HG03135 (cell line): ENCODE measurements at regions not wholly inside any gene's neighbourhood (a gene's known extent, or its start where the extent isn't known, plus 50 kb on each side); places are given as distances from the start of the nearest gene placed in this dataset.
"Not testable (repeated sequence)": the region's sequence is repeated elsewhere in the genome, so short reads cannot be mapped to it uniquely, and the experiment has no call there.

ENCODE experiments used
- ATAC-seq: cut with Tn5 transposase; IDR thresholded peaks from one replicate; pipeline ENCODE4 v1.9.1; 2021; ENCODE audit warnings: mild to moderate bottlenecking, moderate library complexity; ENCODE audit not compliant: unreplicated experiment

- ATAC-seq, result not testable (repeated sequence)
These were observed 144.6 kb upstream of the DUSP22 start for GRCh38 chr6:147651-148050.

DNA sequence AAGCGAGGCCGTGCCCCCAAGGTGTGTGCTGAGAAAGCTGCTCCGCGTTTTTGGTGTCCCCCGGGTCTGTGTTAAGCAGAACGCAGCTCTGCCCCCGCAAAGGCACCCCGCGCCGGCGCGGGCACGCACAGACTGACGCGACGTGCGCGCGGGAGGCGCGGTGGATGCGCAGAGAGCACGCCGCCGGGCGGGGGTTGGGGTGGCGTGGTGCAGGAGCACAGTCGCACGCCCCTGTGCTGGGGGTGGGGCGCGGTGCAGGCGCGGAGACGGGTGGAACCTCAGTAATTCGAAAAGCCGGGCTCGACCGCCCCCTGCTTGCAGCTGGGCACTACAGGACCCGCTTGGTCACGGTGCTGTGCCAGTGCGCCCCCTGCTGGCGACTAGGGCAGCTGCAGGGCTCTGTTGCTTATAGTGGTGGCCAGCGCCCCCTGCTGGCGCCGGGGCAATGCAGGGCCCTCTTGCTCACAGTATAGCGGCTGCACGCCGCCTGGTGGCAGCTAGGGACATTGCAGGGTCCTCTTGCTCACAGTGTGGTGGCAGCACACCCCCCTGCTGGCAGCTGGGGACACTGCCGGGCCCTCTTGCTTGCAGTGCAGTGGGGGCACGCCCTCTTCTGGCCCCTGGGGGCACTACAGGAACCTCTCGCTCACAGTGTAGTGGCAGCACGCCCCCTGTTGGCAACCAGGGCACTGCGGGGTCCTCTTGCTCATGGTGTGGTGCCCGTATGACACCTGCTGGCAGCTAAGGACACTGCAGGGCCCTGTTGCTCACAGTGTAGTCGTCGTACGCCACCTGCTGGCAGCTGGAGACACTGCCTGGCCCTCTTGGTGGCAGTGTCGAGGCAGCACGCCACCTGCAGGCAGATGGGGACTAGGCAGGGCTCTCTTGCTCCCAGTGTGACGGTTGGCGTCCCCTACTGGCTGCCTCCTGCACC, 144.0 kb upstream of the DUSP22 start:
- peak; percentile 94 for ATAC-seq

DNA sequence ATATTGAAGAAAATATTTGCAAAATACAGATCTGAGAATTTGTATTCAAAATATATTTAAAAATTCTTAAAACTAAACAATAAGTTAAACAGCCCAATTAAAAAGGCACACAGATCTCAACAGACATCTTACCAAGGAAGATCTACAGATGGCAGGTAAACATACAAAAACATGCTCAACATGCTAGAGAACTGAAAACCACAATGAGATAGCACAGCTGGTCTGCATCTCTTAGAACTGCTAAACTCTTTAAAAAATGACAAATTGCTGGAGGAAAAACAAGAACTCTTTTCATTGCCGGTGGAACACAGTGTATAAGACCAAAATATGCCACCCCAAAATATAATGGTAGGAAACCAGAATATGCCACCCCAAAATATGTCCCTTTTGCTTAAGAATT, 142.1 kb upstream of the DUSP22 start:
- not testable (repeated sequence) for ATAC-seq

- not testable (repeated sequence) for ATAC-seq
These were observed 139.9 kb upstream of the DUSP22 start for GRCh38 chr6:152436-152835.

GRCh38 chr6:153026-153425, 139.3 kb upstream of the DUSP22 start:
- not testable (repeated sequence) for ATAC-seq

DNA sequence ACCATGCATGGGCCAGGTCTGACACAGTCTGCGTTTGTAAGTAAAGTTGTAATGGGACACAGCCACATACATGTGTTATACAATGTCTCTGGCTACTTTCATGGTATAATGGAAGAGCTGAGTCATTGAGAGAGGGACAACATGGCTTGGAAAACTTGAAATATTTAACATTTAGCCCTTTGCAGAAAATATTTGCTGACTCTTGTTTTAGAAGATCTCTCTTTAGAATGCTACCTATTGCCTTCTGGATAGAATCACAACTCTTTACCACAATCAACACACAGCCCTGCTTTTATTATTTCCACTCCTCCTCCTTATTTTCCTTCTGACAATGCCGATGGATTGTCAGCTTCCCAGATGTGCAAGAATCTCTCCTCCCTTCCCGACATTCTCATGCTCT, 138.4 kb upstream of the DUSP22 start:
- not testable (repeated sequence) for ATAC-seq

GRCh38 chr6:154321-155092, 137.8 kb upstream of the DUSP22 start:
- ATAC-seq, result not testable (repeated sequence)

DNA sequence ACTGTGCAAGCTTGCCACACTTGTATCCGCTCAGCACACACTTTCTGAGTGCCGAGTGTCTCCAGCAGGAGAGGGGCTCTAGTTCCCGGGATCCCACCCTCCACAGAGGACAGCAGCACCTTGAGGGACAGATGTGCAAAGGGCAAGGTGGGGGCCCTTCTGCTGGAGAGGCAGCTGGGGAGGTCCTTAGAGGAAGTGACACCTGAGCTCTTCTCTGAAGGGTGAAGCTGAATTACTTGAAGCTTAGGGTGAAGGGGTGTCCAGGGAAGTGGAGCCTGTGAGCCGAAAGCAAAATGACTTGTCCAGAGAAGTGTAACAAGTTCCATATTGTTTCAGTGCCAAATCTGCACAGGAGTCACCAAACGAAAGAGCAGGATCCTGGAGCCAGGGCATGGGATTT, 136.3 kb upstream of the DUSP22 start:
- no peak for ATAC-seq

GRCh38 chr6:156441-157140, 135.7 kb upstream of the DUSP22 start:
- ATAC-seq, result not testable (repeated sequence)

DNA sequence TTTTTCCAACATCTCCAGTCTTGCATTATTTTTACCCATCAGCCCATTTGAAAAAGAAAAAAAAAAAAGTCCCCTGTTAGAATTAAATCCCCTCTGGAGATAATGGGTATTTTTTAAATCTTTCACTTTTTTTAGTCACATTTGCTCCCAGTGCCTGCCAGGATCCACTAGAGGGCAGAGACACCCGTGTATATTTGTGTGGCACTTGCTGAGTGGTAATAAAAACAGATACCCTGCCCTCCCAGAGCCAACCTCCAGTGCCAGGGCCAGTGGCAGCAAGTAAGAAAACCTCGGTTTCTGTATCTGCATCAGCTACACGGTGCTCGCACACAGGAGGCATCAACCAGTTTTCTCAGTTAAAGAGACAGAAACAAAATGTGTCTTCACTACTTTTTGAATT, 135.1 kb upstream of the DUSP22 start:
- not testable (repeated sequence) for ATAC-seq

- ATAC-seq, result not testable (repeated sequence)
These were observed 130.6 kb upstream of the DUSP22 start for GRCh38 chr6:161657-162056.

DNA sequence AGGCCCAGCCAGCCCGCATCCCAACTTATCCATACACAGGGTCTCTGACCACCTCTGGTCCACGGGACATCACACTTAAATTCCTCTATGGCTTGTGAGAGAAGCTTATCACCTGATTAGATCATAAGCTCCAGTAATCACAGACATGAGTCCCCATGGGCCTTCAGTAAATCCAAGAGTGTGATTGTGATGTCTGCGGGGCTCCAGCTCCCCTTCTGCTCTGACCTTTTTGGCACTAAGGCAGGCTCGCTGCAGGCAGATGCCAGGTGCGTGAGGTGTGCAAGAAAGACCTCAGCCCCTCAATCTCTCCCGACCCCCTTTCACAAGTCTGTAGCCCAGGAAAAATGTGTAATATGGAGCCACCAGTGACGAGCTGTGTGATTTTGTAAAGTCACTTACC, 127.6 kb upstream of the DUSP22 start:
- no peak for ATAC-seq

- ATAC-seq, result no peak
These were observed 127.0 kb upstream of the DUSP22 start for GRCh38 chr6:165263-165662.

DNA sequence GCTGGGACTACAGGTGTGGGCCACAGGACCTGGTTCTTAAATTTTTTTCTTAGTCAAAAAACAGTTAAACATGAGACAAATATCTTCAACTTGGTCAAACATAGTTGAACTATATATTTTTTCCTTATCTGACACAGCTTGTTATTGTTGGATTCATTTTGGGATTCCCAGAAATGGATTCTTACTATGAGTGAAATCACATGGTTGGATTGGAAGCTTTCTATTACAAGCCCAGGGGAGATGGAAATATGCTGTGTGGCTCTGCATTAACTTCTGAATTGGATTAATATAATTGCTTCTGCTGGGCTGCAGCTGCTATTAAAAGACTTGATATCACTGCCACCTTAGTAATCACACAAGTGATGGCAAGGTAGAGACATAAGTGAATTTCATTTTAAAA, 126.4 kb upstream of the DUSP22 start:
- no peak for ATAC-seq

- no peak for ATAC-seq
These were observed 123.3 kb upstream of the DUSP22 start for GRCh38 chr6:168865-169455.

GRCh38 chr6:174036-174435, 118.3 kb upstream of the DUSP22 start:
- ATAC-seq, result no peak

- ATAC-seq, result no peak
These were observed 116.6 kb upstream of the DUSP22 start for GRCh38 chr6:175680-176079.

GRCh38 chr6:176766-177165, 115.5 kb upstream of the DUSP22 start:
- no peak for ATAC-seq

- ATAC-seq, result no peak
These were observed 114.2 kb upstream of the DUSP22 start for GRCh38 chr6:178119-178518.

DNA sequence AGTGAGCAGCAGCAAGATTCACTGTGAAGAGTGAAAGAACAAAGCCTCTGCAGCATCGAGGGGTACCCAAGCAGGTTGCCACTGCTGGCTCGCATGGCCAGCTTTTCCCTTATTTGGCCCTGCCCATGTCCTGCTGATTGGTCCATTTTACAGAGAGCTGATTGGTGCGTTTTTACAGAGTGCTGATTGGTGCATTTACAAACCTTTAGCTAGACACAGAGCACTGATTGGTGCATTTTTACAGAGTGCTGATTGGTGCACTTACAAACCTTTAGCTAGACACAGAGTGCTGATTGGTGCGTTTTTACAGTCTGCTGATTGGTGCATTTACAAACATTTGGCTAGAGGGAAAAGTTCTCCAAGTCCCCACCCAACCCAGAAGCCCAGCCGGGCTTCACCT, 113.4 kb upstream of the DUSP22 start:
- ATAC-seq, result not testable (repeated sequence)
